Activated CD8-positive, alpha-beta memory T cell treated with anti-CD3 and anti-CD28 coated beads, Interleukin-2, amount 10 ng/mL, durations not matched to agents 7 days and 5 days (primary cell): ENCODE measurements at regions not wholly inside any gene's neighbourhood (a gene's known extent, or its start where the extent isn't known, plus 50 kb on each side); places are given as distances from the start of the nearest gene placed in this dataset.

Experiments
- ATAC-seq: fragments of 150-1000 bp; cut with Tn5 transposase; one replicate; pipeline ENCODE4 v1.10.0; 2021; ENCODE audit warnings: moderate library complexity
- CTCF ChIA-PET: fragments of 350-600 bp; sonication (Branson Sonifier 250); formaldehyde crosslinking; loops from one replicate; lab custom pipeline; 2021; ENCODE audit warnings: antibody characterized with exemption; lab: Charles Lee
- DNase-seq: peaks from one replicate; pipeline ENCODE4 v3.0.0-alpha.2; 2020
- H3K27ac Mint-ChIP-seq: one replicate; pipeline ENCODE4 v1.8.0; 2021; ENCODE audit warnings: mild to moderate bottlenecking, mixed read lengths
- H3K27me3 Mint-ChIP-seq: one replicate; pipeline ENCODE4 v1.8.0; 2021; ENCODE audit warnings: mixed read lengths
- H3K36me3 Mint-ChIP-seq: one replicate; pipeline ENCODE4 v1.8.0; 2021; ENCODE audit warnings: mild to moderate bottlenecking, mixed read lengths
- H3K4me1 Mint-ChIP-seq: one replicate; pipeline ENCODE4 v1.8.0; 2021; ENCODE audit warnings: mixed read lengths
- H3K4me3 Mint-ChIP-seq: one replicate; pipeline ENCODE4 v1.8.0; 2021; ENCODE audit warnings: mild to moderate bottlenecking, moderate library complexity, mixed read lengths
- H3K9me3 Mint-ChIP-seq: one replicate; pipeline ENCODE4 v1.8.0; 2022; ENCODE audit warnings: low read depth, mixed read lengths

DNA sequence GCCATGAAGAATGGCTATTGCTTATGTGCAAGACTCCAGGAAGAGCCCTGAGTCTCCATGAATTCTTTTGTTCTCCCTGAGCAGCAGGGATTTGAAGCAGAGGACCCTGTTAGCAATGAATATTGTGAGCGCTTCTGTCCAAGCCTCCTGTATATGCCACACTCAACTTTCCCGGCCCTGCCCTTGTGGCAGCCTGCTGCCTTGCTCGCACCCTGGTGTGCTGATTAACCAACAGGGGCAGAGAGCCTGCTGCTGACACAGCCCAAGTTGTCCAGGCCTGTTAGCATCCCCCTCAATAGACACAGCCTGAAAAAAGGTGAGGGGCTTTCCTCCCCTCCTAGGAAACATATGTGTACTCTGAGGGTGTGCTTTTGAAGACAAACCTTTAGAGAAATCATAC, 131.4 kb downstream of the BMP2 start:
- Mint-ChIP-seq H3K4me3 (no peak overlapping the region), H3K27ac (no peak overlapping the region), H3K4me1 (no peaks in the 10 kb centered on the region), H3K36me3 (no peaks in the 10 kb centered on the region), H3K9me3 (peaks cover 14% of the 10 kb centered on the region), H3K27me3 (no peaks in the 10 kb centered on the region)
- ATAC-seq (no peak), DNase-seq (no peak)
- CTCF ChIA-PET, result no interaction called here

DNA sequence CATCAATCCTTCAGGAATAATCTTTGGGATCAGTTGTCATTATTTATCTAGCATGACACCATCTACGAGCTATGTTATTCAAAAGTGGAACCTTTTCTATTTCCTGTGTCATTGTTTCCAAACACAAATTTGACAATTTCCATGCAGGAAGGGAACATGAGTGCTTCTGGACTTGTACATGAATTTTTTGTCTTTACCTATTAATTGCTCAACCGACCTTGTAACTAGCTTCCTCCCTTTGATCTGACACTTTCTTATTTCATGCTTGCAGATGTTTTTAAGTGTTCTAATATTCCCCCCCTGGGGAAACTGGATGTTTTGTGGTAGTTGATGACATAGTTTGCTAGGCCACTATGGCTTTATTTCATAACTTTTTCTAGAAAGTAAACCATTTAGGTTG, 139.4 kb downstream of the BMP2 start:
- ATAC-seq (no peak), DNase-seq (no peak)
- H3K4me3 Mint-ChIP-seq, result no peak overlapping the region
- H3K4me1 Mint-ChIP-seq, result no peaks in the 10 kb centered on the region
- no peaks in the 10 kb centered on the region for H3K36me3 Mint-ChIP-seq
- peaks cover 5% of the 10 kb centered on the region for H3K9me3 Mint-ChIP-seq
- CTCF ChIA-PET, result no interaction called here
- H3K27me3 Mint-ChIP-seq, result no peaks in the 10 kb centered on the region
- no peak overlapping the region for H3K27ac Mint-ChIP-seq

DNA sequence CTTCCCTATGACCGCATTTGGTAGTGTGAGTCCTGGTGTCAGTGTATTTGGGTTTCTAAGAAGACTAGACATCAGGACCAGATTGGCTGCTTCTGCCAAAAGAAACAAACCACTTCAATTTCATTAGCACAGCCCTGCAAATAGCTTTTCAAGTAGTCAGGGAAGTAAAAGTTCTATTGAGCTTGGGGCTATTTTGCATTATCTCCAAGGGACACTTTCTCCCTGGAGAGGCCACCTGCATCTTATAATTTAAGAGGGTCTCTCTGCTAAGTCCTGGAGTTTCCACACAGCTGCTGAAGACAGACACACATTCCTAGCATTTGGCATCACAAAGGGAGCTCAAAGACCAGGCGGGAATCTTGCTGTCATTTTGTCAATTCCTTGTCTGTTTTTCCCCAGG, 141.2 kb downstream of the BMP2 start:
- ATAC-seq (no peak), DNase-seq (no peak)
- no peak overlapping the region for H3K4me3 Mint-ChIP-seq
- H3K9me3 Mint-ChIP-seq, result peaks cover 5% of the 10 kb centered on the region
- H3K4me1 Mint-ChIP-seq, result no peaks in the 10 kb centered on the region
- CTCF ChIA-PET, result no interaction called here
- H3K27ac Mint-ChIP-seq, result no peak overlapping the region
- H3K36me3 Mint-ChIP-seq, result no peaks in the 10 kb centered on the region
- no peaks in the 10 kb centered on the region for H3K27me3 Mint-ChIP-seq

DNA sequence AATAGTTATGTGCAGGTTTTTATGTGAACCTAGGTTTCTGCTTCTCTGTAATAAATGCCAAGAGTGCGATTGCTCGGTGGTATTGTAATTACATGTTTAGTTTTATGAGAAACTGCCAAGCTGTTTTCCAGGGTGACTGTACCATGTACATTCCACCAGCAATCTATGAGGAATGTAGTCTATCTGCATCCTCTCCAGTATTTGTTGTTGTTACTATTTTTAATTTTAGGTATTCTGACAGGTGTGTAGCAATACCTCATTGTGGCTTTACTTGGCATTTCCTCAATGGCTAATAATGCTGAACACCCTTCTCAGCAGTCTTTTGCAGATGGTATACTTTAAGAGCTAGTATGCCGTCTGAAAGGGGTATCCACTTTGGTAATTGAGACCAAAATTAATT, 142.1 kb downstream of the BMP2 start:
- Mint-ChIP-seq H3K36me3 (no peaks in the 10 kb centered on the region), H3K4me3 (no peak overlapping the region), H3K4me1 (no peaks in the 10 kb centered on the region), H3K27me3 (no peaks in the 10 kb centered on the region), H3K27ac (no peak overlapping the region), H3K9me3 (peaks cover 5% of the 10 kb centered on the region)
- ATAC-seq (no peak), DNase-seq (no peak)
- CTCF ChIA-PET, result no interaction called here

DNA sequence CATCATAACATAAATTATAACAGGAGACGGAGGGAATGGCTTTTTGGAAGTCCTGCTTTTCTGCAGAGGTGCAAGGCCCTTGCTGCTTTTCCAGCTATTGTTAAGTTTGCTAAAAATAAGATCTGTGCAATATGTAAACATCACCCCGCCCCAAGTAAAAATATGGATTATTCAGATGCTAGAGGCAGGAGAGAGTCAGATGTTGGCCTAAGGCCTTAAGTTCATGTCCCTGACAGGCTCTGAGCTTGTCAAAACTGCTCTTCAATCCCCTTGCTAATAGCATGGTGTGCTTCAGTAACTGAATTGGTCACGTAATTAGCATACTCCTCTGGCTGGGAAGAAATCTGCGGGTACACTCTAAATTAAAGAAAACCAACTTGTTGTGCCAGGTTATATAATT, 147.5 kb downstream of the BMP2 start:
- H3K4me1 Mint-ChIP-seq, result no peaks in the 10 kb centered on the region
- no peaks in the 10 kb centered on the region for H3K9me3 Mint-ChIP-seq
- H3K4me3 Mint-ChIP-seq, result no peak overlapping the region
- H3K27me3 Mint-ChIP-seq, result no peaks in the 10 kb centered on the region
- no peak for ATAC-seq
- H3K36me3 Mint-ChIP-seq, result no peaks in the 10 kb centered on the region
- CTCF ChIA-PET, result no interaction called here
- H3K27ac Mint-ChIP-seq, result no peak overlapping the region
- no peak for DNase-seq

DNA sequence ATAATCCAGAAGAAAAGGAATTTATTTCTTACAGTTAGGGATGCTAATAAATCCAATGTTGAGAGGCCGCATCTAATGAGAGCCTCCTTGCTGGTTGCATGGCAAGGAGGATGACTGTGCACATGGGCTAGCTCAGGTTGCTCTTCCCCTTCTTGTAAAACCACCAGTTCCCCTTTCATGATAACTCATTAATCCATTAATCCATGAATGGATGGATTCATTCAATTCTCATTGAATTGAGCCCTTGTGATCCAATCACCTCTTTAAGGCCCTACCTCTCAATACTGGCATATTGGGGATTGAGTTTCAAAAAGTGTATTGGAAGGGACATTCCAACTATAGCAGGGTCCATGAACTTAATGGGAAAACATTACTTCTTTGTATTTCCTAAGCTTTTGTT, 149.5 kb downstream of the BMP2 start:
- CTCF ChIA-PET, result no interaction called here
- ATAC-seq (no peak), DNase-seq (no peak)
- Mint-ChIP-seq H3K9me3 (no peaks in the 10 kb centered on the region), H3K27ac (no peak overlapping the region), H3K27me3 (no peaks in the 10 kb centered on the region), H3K4me3 (no peak overlapping the region), H3K36me3 (no peaks in the 10 kb centered on the region), H3K4me1 (no peaks in the 10 kb centered on the region)

DNA sequence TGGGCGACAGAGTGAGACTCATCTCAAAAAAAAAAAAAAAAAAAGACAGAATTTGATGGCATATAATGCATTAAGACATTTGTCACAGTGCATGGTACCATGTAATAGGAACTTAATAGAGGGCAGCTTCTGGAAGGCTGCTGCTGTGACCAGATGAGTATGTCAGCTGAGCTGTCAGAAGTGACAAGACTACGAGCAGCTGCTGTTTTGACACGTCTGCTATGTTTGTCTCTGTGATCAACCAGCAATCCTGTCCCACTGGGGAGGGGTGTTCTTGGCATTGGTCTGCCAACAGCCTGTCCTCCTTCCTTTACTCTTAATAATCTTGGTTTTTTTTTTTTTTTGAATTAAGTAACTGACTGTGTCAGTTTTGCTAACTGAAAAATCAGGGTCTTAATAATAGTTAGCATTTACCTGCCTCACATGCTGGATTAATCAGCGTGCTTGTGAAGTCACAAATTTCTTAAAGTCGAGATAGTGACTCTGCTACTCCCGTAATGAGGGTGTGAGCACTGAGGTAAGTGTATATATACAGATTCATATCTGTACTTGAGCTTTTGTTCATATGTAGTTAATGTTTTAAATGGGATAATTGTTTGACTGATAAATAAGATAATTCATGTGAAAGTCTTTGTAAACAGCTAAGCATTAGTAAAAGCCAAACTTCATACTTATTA, 152.4 kb downstream of the BMP2 start:
- Mint-ChIP-seq H3K27ac (no peak overlapping the region), H3K9me3 (no peaks in the 10 kb centered on the region), H3K4me1 (no peaks in the 10 kb centered on the region), H3K36me3 (no peaks in the 10 kb centered on the region), H3K4me3 (no peak overlapping the region), H3K27me3 (no peaks in the 10 kb centered on the region)
- ATAC-seq (no peak), DNase-seq (no peak)
- CTCF ChIA-PET, result no interaction called here

DNA sequence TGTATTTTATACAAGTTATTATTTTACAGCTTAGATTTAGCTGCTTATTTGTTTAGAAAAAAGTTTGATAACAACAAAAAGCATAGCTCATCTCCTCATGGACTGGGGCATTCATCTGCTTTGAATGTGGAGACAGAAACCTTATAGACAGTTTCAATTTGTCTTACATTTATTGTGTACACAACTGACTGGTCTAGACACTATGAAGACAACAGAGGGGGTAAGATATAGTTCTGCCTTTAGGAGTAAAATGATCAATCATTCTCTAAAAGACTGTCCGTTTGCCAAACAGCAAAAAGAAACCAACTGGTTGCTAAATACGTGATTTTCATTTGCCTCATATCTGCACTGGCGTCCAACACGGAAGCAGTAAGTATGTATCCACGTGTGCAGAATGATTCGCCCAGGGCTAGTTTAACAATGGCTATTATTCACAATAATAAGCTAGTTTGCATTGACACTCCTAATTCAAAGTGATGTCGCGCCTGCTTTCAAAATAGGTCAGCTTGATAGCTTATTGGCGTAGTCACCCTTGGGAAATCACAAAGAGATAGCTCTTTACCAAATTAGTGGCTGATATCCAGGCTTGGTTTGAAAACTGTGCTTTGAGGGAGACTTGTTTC, 153.6 kb downstream of the BMP2 start:
- H3K27me3 Mint-ChIP-seq, result no peaks in the 10 kb centered on the region
- CTCF ChIA-PET, result no interaction called here
- no peak for ATAC-seq
- H3K4me3 Mint-ChIP-seq, result no peak overlapping the region
- no peaks in the 10 kb centered on the region for H3K9me3 Mint-ChIP-seq
- no peak for DNase-seq
- H3K4me1 Mint-ChIP-seq, result no peaks in the 10 kb centered on the region
- no peaks in the 10 kb centered on the region for H3K36me3 Mint-ChIP-seq
- H3K27ac Mint-ChIP-seq, result no peak overlapping the region

DNA sequence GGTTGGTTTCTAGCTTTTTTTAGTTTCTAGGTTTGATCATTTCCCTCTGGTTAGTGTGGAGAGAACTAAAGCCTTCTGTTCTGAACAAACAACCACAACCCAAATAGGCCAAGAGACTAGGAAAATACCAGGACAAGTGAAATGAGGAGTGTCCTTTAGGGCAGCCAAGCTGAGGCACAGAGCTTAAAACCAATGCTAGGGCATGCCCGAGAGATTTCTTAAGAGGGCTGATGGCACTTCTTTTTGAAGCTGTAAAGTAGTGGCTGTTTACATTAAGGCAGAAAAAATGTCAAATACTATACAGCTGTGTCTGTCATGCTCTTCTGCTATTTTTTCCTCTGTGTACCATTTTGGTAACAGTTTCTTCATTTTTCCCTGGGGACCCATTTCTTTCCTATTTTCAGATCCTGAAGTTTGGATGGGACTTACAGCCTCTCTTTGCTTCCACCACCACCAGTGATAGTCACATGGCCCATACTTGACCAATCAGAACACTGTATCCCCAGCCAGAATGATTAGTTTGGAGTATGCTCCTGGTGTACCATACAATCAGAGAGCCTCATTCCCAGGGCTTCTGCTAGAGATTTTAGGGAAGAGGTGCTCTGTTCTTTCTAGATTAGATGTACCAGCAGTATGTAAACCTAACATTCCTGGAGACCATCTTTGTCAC, 154.4 kb downstream of the BMP2 start:
- Mint-ChIP-seq H3K27ac (no peak overlapping the region), H3K4me3 (no peak overlapping the region), H3K4me1 (no peaks in the 10 kb centered on the region), H3K36me3 (peaks cover 2% of the 10 kb centered on the region), H3K27me3 (no peaks in the 10 kb centered on the region), H3K9me3 (peaks cover 4% of the 10 kb centered on the region)
- no peak for ATAC-seq
- no peak for DNase-seq
- CTCF ChIA-PET, result no interaction called here

DNA sequence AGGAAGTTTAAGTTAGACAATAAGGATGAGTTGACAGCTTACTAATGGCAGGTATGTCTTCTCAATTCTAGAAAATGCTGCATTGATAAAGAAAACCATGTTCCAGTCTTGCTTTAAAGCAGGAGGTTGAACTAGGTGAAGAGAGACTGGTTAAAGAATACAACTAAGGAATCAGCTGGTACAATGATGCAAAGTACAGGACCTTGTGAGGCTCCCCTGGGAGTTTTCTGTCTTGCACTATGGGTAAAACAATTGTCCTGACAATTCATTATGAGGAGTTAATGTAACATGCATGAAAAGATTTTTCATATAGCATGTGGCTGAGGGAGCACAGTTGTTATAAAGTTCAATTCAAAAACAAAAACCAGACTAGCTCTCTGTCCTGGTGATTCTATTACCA, 157.2 kb downstream of the BMP2 start:
- Mint-ChIP-seq H3K36me3 (peaks cover 3% of the 10 kb centered on the region), H3K9me3 (peaks cover 9% of the 10 kb centered on the region), H3K27ac (no peak overlapping the region), H3K4me3 (no peak overlapping the region), H3K27me3 (no peaks in the 10 kb centered on the region), H3K4me1 (no peaks in the 10 kb centered on the region)
- ATAC-seq, result no peak
- CTCF ChIA-PET, result no interaction called here
- no peak for DNase-seq

DNA sequence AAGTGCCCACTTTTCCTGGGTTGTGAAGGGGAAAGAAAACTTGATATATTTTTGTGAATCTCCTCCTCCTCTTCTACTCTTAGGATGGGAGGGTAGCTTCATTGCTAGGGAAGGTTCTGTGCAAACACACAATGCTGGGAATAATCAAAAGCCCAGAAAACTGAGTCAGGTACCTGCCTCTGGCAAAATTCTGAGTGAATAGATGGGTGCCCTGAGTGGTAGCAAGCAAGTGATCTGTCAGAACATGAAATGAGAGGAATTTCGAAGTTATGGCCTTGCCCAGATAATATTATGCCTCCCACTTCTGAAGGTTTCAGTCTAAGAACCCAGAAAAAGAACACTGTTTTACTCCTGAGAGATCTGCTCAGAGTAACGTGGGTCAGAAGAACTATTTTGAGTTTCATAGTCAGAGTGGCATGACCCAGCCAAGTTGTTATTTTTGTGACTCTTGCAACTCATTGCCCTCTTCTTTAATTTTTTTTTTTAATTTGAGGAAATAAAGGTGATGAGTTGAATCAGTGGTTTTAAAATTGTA, 158.3 kb downstream of the BMP2 start:
- Mint-ChIP-seq H3K36me3 (peaks cover 3% of the 10 kb centered on the region), H3K9me3 (peaks cover 9% of the 10 kb centered on the region), H3K4me1 (no peaks in the 10 kb centered on the region), H3K27me3 (no peaks in the 10 kb centered on the region), H3K27ac (no peak overlapping the region), H3K4me3 (no peak overlapping the region)
- CTCF ChIA-PET, result no interaction called here
- DNase-seq (no peak), ATAC-seq (no peak)

DNA sequence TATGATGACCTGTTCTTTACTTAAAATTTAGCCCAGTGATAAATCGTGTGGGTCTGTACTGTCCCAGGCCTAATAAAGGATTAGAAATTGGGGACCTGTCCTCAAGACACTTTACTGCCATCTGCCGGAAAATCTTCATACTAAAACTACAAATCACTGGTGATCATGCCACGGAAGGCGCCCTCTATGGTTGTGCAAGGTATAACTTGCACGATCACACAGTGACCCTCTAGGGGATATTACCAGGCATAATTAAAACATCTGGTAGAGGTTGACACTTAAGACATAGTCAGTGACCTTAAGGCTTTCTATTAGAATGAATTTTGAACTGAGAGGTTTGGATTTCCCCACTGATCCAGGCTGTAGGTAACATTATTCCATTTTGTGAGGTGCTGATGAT, 172.6 kb downstream of the BMP2 start:
- H3K4me1 Mint-ChIP-seq, result no peaks in the 10 kb centered on the region
- no peaks in the 10 kb centered on the region for H3K27me3 Mint-ChIP-seq
- ATAC-seq, result no peak
- H3K36me3 Mint-ChIP-seq, result no peaks in the 10 kb centered on the region
- CTCF ChIA-PET, result no interaction called here
- no peak overlapping the region for H3K27ac Mint-ChIP-seq
- DNase-seq, result no peak
- H3K4me3 Mint-ChIP-seq, result no peak overlapping the region
- H3K9me3 Mint-ChIP-seq, result peaks cover 6% of the 10 kb centered on the region

DNA sequence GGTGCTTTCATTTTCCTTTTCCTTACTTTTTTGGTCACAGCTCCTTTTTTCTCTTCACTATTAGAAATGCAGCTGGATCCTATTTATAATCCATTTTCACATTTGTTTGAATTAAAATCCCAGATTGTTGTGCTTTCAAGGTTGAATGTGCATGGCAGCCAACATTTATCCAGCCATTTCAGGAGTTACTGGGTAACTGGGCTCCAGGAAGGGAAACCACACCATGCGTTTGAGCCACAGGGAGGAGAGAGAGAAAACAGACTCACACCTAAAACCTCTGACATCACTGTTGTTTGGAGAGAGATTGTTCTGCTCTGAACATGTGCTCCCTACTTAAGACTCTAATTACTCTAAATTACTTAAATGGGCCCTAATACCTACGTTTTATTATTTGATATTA, 173.4 kb downstream of the BMP2 start:
- Mint-ChIP-seq H3K27me3 (no peaks in the 10 kb centered on the region), H3K9me3 (peaks cover 6% of the 10 kb centered on the region), H3K27ac (no peak overlapping the region), H3K4me1 (no peaks in the 10 kb centered on the region), H3K36me3 (no peaks in the 10 kb centered on the region), H3K4me3 (no peak overlapping the region)
- no peak for DNase-seq
- CTCF ChIA-PET, result no interaction called here
- no peak for ATAC-seq

DNA sequence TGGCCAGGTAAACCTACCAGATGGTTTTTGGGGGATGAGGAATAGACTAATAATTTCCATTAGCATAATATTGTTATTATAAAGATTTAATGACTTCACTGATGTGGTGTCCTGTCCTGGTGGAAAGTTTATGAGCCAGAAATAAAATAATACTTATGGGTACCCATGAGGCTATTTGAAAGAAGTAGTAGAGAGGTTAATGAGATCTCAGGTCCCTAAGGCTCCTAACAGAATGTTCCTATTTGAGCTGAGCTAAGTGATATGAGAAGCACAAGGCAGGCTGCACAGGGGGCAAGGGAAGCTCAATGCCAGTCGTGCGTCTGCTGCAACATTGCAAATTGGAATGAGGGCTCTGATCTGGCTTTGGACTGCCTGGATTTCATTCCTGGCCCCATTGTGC, 174.1 kb downstream of the BMP2 start:
- DNase-seq (no peak), ATAC-seq (no peak)
- Mint-ChIP-seq H3K9me3 (peaks cover 6% of the 10 kb centered on the region), H3K27me3 (no peaks in the 10 kb centered on the region), H3K4me1 (no peaks in the 10 kb centered on the region), H3K36me3 (no peaks in the 10 kb centered on the region), H3K4me3 (no peak overlapping the region), H3K27ac (no peak overlapping the region)
- CTCF ChIA-PET, result no interaction called here
